Stimulated activated CD8-positive, alpha-beta memory T cell treated with anti-CD3 and anti-CD28 coated beads, Interleukin-2, amount 100 ng/mL, for 48 hours (primary cell): ENCODE measurements at regions not wholly inside any gene's neighbourhood (a gene's known extent, or its start where the extent isn't known, plus 50 kb on each side); places are given as distances from the start of the nearest gene placed in this dataset.
"Not testable (repeated sequence)": the region's sequence is repeated elsewhere in the genome, so short reads cannot be mapped to it uniquely, and the experiment has no call there.

Source experiments
- DNase-seq, 2 donors: peaks; one replicate each; pipeline ENCODE4 v3.0.0-alpha.2; 2020; ENCODE audit warnings: low read depth in 2 of 2

GRCh38 chr4:1524761-1525160 lies 118.5 kb upstream of the NKX1-1 start:
- DNase-seq = no peak

GRCh38 chr4:1523907-1524636 lies 117.8 kb upstream of the NKX1-1 start:
- DNase-seq = no peak

DNA sequence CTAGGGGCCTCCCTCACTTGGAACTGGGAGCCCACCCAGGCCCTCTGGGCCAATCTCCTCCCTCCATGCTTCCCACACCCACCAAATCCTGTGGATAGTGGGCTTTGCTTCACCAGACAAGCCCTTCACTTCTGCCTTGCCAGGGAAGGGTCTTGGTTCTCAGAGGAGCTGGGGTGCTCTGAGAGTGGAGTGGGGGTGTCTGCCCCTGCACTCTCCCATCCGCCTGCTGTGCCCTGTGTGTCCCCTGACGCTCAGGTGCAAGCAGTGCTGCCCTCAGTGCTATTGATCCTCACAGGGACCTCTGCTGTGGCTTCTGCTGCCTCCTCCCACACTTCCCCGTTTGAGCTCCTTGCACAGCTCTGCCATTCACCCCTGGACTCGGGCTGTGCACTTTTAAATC lies 117.3 kb upstream of the NKX1-1 start:
- no peak for DNase-seq

DNA sequence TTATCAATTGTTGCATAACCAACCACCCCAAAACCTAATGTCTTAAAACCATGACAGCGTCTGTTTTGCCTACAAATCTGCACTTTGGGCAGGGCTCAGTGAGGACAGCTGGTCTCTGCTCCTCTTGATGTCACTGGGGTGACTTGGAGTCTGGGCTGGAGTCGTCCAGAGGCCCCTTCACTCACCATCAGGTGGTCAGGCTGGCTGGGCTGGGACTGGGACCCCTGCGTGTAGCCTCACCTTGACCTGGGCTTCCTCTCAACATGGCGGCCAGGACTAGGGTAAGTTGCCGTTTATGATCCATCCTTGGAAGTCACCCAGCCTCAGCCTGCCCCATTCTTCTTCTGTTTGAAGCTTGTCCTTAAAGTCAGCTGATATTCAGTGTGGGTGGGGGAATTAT lies 116.8 kb upstream of the NKX1-1 start:
- no peak for DNase-seq

GRCh38 chr4:1522606-1523005 lies 116.4 kb upstream of the NKX1-1 start:
- DNase-seq = no peak

GRCh38 chr4:1521821-1522361 lies 115.6 kb upstream of the NKX1-1 start:
- DNase-seq = no peak

DNA sequence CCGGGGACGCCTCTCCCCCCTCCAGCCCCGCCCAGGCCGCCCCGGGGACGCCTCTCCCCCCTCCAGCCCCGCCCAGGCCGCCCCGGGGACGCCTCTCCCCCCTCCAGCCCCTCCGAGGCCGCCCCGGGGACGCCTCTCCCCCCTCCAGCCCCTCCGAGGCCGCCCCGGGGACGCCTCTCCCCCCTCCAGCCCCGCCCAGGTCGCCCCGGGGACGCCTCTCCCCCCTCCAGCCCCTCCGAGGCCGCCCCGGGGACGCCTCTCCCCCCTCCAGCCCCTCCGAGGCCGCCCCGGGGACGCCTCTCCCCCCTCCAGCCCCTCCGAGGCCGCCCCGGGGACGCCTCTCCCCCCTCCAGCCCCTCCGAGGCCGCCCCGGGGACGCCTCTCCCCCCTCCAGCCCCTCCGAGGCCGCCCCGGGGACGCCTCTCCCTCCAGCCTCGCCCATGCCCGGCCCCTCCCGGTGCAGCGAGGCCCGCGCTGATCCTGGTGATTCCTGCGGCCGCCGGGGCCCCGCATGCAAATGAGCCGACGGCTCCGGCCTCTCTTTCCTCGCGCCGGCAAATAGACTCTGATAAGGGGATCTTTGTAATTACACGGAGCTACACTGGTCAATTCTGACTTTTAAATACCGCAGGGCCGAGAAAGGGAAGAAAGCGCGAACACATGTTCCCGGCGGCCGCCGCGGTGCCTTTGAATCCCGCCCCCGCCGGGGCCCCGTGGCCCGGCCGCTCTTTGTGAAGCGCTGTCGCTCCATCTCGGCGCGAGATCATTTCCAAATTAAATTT lies 114.7 kb upstream of the NKX1-1 start:
- not testable (repeated sequence) for DNase-seq

DNA sequence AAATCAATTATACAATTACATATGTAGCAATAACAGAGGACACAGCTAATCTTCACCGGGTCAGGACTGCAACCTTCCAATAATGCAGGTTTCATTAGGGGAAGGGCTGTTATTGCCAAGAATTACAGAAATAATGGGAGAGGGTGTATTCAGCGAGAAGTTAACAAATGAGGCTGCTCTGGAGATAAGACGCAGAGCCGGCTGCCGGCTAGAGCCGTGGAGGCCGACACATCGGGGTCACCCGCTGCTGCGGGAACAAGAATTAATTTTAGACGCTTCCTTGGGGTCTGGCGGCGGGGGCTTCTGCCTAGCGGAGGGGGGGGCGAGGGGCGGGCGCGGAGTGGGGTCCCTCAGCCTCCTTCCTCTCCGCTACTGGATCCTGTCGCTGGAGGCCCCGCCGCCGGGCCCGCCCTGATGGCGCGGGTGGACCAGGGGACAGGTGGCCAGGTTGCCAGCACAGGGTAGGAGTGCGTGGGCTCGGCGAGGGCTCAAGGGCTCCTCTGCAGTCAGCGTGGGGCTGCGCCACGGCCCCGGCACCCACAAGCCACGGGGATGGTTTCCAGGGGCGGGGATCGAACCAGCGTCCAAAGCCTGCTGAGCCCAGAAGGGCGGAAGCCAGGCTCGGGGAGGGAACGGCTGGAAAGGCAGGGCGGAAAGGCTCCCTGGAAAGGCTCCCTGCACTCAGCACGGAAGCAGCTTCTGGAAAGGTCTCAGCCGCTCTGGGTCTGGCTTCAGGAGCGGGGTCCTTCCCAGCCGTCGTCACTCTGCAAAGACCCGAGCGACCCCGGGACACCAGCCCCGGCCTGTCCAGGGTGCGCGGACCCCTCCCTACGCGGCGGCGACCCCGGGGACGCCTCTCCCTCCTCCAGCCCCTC lies 113.8 kb upstream of the NKX1-1 start:
- no peak for DNase-seq

DNA sequence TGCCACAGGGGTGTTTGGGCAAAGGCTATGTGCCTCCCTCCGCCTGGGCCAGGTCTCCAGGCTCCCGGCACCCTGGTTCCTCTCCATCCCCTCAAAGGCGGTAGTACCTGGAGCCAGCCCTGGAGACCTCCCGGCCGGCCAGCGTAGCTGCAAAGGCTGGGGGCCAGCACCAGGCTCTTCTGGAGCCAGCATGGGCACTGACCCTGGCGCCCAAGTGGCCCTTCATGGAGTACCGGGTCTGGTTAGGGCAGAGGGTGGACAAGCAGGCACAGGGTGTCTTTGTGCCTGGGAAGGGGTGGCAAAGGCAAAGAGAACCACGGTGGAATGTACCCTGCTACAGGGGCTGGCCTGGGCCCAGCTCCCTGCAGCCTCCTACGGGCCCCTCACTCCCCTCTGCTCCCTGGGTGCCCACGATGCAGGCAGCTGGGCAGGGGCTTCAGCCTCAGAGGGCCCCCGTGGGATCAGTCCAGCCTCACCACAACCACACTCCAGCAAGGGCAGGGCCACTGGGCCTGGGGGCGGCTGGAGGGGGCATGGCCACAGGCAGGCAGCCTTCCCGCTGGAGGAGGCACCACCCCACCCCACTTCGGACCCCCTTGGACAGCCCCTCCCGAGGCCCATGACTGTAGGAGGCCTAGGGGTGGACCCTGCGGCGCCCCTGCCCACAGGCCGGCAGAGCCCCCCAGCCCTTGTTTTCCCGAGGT lies 112.9 kb upstream of the NKX1-1 start:
- no peak for DNase-seq

DNA sequence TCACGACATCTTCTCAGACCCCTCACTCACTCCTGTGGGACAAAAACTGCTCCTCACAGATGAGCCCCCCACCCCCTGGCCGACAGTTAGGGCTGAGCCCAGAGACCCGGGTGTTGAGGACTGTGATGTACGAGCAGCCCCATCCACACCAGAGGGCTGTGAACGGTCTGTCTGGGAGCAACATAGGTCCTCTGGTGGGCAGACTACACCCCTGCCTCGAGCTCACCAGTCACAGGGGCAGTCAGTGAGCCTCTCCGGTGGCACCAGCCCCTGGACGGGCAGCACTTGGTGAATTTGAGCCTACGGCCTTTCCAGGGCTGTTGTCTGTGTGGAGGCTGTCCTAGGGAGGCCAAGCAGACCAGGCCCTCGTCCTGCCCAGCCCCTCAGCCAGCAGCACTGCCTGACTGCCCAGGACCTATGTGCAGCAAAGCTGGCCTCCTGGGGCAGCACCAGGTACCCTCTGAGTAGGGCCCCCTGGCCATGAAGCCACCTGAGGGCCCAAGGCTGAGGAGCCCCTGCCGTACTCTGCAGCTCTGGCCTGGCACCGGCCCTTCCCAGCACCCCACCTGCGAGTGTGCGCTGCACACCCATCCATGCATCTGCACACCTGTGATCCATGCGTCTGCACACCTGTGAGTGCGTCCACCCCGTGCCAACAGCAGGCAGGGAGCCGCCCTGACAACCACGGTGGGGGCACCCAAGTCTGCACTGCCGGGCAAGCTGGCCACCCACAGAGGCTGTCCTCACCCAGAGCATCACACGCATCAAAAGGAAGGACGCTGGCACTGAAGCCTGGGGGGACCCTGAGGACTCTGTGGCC lies 111.6 kb upstream of the NKX1-1 start:
- DNase-seq = no peak

- no peak for DNase-seq
Observed at GRCh38 chr4:1516881-1517480, 110.7 kb upstream of the NKX1-1 start.

DNA sequence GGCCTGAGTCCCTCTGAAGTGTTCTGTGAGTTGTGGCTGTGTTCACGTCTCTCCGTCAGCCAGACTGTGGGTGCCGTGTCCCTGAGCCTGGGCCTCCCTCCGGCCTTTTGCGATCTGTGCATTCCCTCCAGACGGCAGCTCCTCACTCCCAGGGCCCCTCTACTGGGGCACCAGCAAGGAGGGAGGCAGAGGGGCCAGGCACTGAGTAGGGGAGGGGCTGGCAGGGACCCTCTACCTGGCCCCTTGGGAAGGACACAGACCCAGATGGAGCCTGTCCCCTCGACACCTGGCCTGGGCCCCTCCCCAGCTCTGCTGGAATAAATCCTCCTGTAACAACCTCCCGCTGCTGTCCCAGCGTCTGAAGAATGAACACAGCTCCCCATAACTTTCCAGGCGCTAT lies 110.0 kb upstream of the NKX1-1 start:
- no peak for DNase-seq

DNA sequence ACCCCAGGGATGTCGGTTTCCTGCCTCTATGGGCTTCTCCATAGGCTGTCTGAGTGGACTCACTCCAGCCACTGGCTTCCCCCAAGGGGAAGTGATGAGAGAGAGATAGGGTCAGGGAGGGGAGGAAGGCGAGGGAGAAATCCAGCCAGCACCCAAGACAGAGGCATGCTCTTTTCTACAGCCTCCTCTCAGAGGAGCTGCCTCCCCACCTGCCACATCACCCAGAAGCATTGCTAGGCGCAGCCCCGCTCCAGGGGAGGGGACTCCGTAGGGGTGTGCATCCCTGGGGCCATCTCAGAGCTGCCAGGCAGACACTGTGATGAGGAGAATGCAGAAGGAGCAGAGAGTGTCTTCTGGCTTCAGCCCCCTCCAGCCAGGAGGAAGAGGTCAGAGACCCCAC lies 109.5 kb upstream of the NKX1-1 start:
- no peak for DNase-seq

DNA sequence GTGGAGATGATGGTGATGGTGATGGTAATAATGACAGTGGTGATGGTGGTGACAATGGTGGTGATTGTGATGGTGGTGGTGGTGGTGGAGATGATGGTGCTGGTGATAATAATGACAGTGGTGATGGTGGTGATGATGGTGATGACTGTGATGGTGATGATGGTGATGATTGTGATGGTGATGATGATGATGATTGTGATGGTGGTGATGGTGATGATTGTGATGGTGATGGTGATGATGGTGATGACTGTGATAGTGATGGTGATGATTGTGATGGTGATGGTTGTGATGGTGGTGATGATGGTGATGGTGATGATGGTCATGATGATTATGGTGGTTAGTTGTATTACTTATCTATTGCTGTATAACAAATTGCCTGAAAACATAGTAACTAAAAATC lies 108.9 kb upstream of the NKX1-1 start:
- no peak for DNase-seq

DNA sequence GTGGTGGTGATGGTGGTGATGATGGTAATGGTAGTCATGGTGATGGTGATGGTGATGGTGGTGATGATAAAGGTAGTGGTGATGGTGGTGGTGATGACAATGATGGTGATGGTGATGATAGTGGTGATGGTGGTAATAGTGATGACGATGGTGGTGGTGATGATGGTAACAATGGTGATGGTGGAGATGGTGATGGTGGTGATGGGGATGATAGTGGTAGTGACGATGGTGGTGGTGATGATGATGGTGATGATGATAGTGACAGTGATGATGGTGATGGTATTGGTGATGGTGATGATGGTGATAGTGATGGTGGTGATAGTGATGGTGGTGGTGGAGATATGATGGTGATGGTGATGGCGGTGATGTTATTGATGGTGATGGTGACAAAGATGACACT lies 108.4 kb upstream of the NKX1-1 start:
- no peak for DNase-seq

DNA sequence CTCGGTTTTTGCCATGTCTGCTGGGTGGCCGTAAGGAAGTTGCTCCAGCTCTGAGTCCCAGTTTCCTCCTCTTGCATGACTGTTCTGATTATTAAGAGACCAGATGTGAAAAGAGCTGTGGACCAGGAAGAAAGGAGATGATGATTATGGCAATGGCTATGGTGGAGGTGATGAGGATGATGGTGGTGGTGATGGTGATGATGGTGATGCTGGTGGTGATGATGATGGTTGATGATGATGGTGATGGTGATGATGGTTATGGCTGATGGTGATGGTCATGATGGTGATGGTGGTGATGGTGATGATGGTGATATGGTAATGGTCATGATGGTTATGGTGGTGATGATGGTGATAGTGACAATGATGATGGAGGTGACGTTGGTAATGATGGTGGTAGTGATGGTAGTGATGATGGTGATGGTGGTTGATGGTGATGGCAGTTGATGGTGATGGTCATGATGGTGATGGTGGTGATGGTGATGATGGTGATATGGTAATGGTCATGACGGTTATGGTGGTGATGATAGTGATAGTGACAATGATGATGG lies 107.8 kb upstream of the NKX1-1 start:
- DNase-seq = no peak

- DNase-seq = peak; percentile 42
Observed at GRCh38 chr4:1512738-1513660, 106.8 kb upstream of the NKX1-1 start.

GRCh38 chr4:1512051-1512737 lies 106.0 kb upstream of the NKX1-1 start:
- DNase-seq = no peak
